ENCODE measurements at regions not wholly inside any gene's neighbourhood (a gene's known extent, or its start where the extent isn't known, plus 50 kb on each side); places are given as distances from the start of the nearest gene placed in this dataset.

DNA sequence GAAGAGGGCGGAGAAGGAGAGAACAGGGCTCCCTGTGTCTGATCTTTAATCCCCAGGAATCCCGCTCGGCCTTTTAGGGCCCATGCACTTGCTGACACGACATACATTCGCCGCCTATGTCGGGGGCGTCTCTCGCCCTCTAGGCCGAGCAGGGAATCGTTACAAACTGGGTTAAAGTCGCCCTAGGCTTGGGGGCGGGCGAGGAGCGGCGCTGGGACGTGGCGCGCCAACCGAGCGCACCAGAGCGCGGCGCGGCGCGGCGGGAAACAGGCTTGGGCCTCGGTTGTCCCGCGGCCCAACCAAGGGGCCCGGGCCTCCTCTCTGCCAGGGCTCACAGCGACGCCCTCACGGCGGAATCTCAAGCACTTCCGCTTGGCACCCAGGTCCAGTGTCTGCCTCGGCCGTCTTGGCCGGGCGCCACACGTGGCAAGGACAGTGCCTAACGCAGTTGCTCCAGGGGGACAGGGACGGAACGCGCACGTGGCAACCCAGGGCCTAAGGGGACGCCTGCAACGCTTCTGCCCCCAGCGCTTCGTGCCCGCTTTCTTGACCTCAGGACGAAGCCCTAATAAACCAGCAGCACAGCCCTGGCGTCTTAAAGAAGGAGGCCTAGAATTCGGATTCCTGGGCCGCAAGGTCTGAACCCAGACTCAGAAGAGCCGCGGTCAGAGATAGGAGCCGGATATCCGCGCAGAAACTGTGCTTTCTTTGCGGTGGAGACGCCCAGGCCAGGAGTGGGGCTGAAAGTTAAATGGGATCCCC lies 71.5 kb downstream of the NCR2 start:
- TF ChIP-seq, protein P1, sequence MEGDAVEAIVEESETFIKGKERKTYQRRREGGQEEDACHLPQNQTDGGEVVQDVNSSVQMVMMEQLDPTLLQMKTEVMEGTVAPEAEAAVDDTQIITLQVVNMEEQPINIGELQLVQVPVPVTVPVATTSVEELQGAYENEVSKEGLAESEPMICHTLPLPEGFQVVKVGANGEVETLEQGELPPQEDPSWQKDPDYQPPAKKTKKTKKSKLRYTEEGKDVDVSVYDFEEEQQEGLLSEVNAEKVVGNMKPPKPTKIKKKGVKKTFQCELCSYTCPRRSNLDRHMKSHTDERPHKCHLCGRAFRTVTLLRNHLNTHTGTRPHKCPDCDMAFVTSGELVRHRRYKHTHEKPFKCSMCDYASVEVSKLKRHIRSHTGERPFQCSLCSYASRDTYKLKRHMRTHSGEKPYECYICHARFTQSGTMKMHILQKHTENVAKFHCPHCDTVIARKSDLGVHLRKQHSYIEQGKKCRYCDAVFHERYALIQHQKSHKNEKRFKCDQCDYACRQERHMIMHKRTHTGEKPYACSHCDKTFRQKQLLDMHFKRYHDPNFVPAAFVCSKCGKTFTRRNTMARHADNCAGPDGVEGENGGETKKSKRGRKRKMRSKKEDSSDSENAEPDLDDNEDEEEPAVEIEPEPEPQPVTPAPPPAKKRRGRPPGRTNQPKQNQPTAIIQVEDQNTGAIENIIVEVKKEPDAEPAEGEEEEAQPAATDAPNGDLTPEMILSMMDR (IDR thresholded peaks at IDR 0.05; ENCODE audit: insufficient read depth, low read length, poor library complexity, severe bottlenecking), result no peak
- no peak for TF ChIP-seq EZH2phosphoT487 (conservative IDR thresholded peaks at IDR 0.05; ENCODE audit: low read length)
